ENCODE measurements at regions not wholly inside any gene's neighbourhood (a gene's known extent, or its start where the extent isn't known, plus 50 kb on each side); places are given as distances from the start of the nearest gene placed in this dataset.

- TF ChIP-seq, protein P1, sequence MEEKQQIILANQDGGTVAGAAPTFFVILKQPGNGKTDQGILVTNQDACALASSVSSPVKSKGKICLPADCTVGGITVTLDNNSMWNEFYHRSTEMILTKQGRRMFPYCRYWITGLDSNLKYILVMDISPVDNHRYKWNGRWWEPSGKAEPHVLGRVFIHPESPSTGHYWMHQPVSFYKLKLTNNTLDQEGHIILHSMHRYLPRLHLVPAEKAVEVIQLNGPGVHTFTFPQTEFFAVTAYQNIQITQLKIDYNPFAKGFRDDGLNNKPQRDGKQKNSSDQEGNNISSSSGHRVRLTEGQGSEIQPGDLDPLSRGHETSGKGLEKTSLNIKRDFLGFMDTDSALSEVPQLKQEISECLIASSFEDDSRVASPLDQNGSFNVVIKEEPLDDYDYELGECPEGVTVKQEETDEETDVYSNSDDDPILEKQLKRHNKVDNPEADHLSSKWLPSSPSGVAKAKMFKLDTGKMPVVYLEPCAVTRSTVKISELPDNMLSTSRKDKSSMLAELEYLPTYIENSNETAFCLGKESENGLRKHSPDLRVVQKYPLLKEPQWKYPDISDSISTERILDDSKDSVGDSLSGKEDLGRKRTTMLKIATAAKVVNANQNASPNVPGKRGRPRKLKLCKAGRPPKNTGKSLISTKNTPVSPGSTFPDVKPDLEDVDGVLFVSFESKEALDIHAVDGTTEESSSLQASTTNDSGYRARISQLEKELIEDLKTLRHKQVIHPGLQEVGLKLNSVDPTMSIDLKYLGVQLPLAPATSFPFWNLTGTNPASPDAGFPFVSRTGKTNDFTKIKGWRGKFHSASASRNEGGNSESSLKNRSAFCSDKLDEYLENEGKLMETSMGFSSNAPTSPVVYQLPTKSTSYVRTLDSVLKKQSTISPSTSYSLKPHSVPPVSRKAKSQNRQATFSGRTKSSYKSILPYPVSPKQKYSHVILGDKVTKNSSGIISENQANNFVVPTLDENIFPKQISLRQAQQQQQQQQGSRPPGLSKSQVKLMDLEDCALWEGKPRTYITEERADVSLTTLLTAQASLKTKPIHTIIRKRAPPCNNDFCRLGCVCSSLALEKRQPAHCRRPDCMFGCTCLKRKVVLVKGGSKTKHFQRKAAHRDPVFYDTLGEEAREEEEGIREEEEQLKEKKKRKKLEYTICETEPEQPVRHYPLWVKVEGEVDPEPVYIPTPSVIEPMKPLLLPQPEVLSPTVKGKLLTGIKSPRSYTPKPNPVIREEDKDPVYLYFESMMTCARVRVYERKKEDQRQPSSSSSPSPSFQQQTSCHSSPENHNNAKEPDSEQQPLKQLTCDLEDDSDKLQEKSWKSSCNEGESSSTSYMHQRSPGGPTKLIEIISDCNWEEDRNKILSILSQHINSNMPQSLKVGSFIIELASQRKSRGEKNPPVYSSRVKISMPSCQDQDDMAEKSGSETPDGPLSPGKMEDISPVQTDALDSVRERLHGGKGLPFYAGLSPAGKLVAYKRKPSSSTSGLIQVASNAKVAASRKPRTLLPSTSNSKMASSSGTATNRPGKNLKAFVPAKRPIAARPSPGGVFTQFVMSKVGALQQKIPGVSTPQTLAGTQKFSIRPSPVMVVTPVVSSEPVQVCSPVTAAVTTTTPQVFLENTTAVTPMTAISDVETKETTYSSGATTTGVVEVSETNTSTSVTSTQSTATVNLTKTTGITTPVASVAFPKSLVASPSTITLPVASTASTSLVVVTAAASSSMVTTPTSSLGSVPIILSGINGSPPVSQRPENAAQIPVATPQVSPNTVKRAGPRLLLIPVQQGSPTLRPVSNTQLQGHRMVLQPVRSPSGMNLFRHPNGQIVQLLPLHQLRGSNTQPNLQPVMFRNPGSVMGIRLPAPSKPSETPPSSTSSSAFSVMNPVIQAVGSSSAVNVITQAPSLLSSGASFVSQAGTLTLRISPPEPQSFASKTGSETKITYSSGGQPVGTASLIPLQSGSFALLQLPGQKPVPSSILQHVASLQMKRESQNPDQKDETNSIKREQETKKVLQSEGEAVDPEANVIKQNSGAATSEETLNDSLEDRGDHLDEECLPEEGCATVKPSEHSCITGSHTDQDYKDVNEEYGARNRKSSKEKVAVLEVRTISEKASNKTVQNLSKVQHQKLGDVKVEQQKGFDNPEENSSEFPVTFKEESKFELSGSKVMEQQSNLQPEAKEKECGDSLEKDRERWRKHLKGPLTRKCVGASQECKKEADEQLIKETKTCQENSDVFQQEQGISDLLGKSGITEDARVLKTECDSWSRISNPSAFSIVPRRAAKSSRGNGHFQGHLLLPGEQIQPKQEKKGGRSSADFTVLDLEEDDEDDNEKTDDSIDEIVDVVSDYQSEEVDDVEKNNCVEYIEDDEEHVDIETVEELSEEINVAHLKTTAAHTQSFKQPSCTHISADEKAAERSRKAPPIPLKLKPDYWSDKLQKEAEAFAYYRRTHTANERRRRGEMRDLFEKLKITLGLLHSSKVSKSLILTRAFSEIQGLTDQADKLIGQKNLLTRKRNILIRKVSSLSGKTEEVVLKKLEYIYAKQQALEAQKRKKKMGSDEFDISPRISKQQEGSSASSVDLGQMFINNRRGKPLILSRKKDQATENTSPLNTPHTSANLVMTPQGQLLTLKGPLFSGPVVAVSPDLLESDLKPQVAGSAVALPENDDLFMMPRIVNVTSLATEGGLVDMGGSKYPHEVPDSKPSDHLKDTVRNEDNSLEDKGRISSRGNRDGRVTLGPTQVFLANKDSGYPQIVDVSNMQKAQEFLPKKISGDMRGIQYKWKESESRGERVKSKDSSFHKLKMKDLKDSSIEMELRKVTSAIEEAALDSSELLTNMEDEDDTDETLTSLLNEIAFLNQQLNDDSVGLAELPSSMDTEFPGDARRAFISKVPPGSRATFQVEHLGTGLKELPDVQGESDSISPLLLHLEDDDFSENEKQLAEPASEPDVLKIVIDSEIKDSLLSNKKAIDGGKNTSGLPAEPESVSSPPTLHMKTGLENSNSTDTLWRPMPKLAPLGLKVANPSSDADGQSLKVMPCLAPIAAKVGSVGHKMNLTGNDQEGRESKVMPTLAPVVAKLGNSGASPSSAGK (IDR thresholded peaks at IDR 0.05) = peak; percentile 75
- TF ChIP-seq, protein P2, sequence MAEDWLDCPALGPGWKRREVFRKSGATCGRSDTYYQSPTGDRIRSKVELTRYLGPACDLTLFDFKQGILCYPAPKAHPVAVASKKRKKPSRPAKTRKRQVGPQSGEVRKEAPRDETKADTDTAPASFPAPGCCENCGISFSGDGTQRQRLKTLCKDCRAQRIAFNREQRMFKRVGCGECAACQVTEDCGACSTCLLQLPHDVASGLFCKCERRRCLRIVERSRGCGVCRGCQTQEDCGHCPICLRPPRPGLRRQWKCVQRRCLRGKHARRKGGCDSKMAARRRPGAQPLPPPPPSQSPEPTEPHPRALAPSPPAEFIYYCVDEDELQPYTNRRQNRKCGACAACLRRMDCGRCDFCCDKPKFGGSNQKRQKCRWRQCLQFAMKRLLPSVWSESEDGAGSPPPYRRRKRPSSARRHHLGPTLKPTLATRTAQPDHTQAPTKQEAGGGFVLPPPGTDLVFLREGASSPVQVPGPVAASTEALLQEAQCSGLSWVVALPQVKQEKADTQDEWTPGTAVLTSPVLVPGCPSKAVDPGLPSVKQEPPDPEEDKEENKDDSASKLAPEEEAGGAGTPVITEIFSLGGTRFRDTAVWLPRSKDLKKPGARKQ (CRISPR knock-in tag; IDR thresholded peaks at IDR 0.05) = no peak
- TF ChIP-seq, protein P3, sequence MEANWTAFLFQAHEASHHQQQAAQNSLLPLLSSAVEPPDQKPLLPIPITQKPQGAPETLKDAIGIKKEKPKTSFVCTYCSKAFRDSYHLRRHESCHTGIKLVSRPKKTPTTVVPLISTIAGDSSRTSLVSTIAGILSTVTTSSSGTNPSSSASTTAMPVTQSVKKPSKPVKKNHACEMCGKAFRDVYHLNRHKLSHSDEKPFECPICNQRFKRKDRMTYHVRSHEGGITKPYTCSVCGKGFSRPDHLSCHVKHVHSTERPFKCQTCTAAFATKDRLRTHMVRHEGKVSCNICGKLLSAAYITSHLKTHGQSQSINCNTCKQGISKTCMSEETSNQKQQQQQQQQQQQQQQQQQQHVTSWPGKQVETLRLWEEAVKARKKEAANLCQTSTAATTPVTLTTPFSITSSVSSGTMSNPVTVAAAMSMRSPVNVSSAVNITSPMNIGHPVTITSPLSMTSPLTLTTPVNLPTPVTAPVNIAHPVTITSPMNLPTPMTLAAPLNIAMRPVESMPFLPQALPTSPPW (CRISPR knock-in tag; IDR thresholded peaks at IDR 0.05) = 0 out of 2 replicates have a peak, but pooled peaks have one; percentile 10
- peak in 1 of 2 experiments; percentile 88 for TF ChIP-seq AFF1 (IDR thresholded peaks at IDR 0.05; ENCODE audit: low read depth in 1 of 2, partially characterized antibody in 2 of 2)
Measured at GRCh38 chr4:185086053-185086452, 57.0 kb upstream of the SLC25A4 start (continued).
